ENCODE measurements at regions not wholly inside any gene's neighbourhood (a gene's known extent, or its start where the extent isn't known, plus 50 kb on each side); places are given as distances from the start of the nearest gene placed in this dataset.

- DNase-seq: no peak
Measured at GRCh38 chr7:133191787-133192186, 61.1 kb upstream of the EXOC4 start.

- DNase-seq: no peak
Measured at GRCh38 chr7:133195868-133196267, 57.0 kb upstream of the EXOC4 start.

DNA sequence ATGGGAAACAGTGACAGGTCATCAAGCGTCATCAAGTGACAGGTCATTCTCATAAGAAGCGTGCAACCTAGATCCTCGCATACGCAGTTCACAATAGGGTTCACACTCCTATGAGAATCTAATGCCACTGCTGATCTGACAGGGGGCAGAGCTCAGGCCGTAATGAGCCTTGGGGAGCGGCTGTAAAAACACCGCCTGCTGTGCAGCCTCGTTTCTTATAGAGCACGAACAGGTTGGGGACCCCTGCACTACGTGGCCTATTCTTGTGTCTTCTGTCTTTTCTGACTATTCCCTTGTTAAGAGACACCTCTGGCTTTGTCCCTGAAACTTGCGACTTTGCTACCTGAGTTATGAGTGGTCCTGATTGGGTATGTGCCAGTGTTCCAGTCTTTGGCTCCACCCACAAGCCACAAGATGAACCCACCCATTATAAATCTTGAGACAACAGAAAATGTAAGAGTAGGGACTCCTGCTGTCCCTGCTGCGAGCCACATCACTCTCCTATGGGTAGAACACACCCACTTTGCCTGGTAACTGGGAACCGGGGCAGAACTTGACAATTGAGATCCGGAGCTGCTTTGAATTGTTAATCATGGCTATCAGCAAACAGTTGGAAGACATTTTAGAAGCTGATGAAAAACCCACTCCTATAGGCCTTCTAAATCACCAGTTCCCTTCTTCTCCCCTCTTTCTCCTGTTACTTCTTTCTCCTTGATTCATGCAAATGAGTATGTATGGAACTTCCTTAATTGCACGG, 55.8 kb upstream of the EXOC4 start:
- DNase-seq: no peak

DNA sequence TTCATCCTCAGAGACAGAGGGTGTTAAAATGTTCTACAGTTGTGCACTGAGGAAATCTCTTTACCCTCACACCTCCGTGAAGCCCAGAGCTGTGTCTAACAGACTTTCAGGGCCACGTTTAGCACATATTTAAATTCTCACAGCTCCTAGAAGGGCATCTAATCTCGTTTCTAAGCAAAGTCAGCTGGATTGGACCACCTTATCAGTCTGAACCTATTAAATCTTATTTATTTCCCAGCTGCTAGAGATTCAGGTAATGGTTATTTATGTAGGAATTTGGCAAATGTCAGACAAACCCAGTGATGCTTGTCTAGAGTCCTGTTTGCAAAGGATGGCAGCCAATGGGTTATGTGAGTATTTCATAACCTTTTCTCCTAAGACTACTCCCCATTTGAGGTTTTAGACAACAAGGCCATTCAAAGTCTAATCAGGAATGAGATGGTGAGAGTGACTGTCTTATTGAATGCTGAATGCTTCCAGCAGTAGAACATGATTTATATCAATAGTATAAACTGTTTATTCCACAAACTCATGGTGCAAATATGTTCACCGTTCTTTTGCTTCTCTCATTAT, 54.8 kb upstream of the EXOC4 start:
- DNase-seq: no peak

GRCh38 chr7:133199831-133200230, 53.0 kb upstream of the EXOC4 start:
- no peak for DNase-seq

- no peak for DNase-seq
Measured at GRCh38 chr7:133201470-133201869, 51.4 kb upstream of the EXOC4 start.

DNA sequence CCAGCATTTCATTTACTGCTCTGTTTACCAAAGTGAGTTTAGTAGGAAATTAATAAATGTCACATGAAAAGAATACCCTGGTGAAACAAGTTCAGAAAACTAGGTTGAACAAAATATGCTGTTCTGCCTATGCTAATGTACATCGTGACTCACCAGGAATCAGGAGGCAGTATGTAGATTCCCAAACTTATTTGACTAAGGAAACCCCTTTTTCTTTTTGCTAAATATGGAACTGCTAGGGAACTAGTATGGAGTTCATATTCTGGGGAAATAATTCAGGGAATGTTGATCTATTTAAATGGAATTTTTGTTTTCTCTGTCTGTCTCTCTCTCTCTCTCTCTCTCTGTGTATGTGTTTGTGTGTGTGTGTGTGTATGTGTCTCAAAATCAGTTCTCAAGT, 49.9 kb upstream of the EXOC4 start:
- no peak for DNase-seq

Measured in hindlimb muscle (tissue), 1 donor.